Adrenal gland (tissue), 9 donors: ENCODE measurements at regions not wholly inside any gene's neighbourhood (a gene's known extent, or its start where the extent isn't known, plus 50 kb on each side); places are given as distances from the start of the nearest gene placed in this dataset.

Source experiments
- DNase-seq, 7 donors: peaks; one replicate each; pipeline ENCODE4 v3.0.0-alpha.2; 2019 to 2020
- H3K27ac ChIP-seq, 5 donors: fragments of 200-600 bp; sonication (generic) in 4 of 5; 1 replicate in 3 of 5; 2 replicates in 2 of 5; pipeline versions ENCODE4 v1.5.1 to v1.8.0; 2016 to 2020; ENCODE audit warnings: mild to moderate bottlenecking in 1 of 5
- H3K27me3 ChIP-seq: fragments of 200-600 bp; 2 replicates; pipeline ENCODE4 v1.8.0; 2021
- H3K36me3 ChIP-seq, 2 donors: fragments of 200-600 bp; replicated peaks in 1 of 2; 1 replicate in 1 of 2; 2 replicates in 1 of 2; pipeline versions ENCODE4 v1.5.1 to v1.8.0; 2018 to 2022
- H3K4me1 ChIP-seq, 2 donors: fragments of 200-600 bp; replicated peaks in 1 of 2; 1 replicate in 1 of 2; 2 replicates in 1 of 2; pipeline versions ENCODE4 v1.5.1 to v1.8.0; 2018 to 2021
- H3K4me3 ChIP-seq, 4 donors: fragments of 200-600 bp; sonication (generic) in 3 of 4; one replicate each; pipeline ENCODE4 v1.5.1; 2016 to 2018
- H3K9me3 ChIP-seq, 3 donors: fragments of 200-600 bp; sonication (generic) in 1 of 3; replicated peaks in 1 of 3; 1 replicate in 2 of 3; 2 replicates in 1 of 3; pipeline versions ENCODE4 v1.5.1 to v1.8.0; 2016 to 2021
- CTCF ChIP-seq, 6 experiments: fragments of 450-650 bp in 4 of 6; fragments of 200-600 bp in 2 of 6; sonication (generic) in 1 of 6; IDR thresholded peaks; 1 replicate in 5 of 6; 2 replicates in 1 of 6; pipeline versions ENCODE4 v1.5.1 to v1.8.0; 2016 to 2021; ENCODE audit warnings: antibody characterized with exemption in 6 of 6, mild to moderate bottlenecking in 2 of 6, moderate library complexity in 1 of 6
- POLR2A ChIP-seq, 2 donors: fragments of 450-650 bp; IDR thresholded peaks; one replicate each; pipeline ENCODE4 v1.6.1; 2017; ENCODE audit warnings: antibody characterized with exemption in 2 of 2, mild to moderate bottlenecking in 2 of 2, moderate library complexity in 1 of 2
- WGBS, 4 donors: extraction: QIAGEN DNeasy Blood & Tissue Kit in 2 of 4; methylation state at CpG; one replicate each; pipeline versions ENCODE4 v1.1.5 to v1.1.7; 2013 to 2017; 5-methylcytosine and 5-hydroxymethylcytosine counted together
- intact Hi-C, 2 donors: fragments of 100-400 bp; cut with DNase I; formaldehyde crosslinking; loops; one replicate each; pipeline versions ENCODE4 v1.14.1 to v1.15.0; 2022 to 2023
- donor health status: healthy with polysubstance abuse.
- donor health status: Bipolar disorder and iron deficiency.
- donor health status: DM: yes; HTN: yes; CAD: no.
- donor health status: DM: no; HTN: no; CAD: no.
- donor health status: DM: no; HTN: no; CAD: no.

GRCh38 chr2:83160571-83160970 is 1298.5 kb downstream of the SUCLG1 start:
- H3K9me3 ChIP-seq: no peaks in the 10 kb centered on the region
- intact Hi-C loops: no loop called here
- H3K36me3 ChIP-seq: no peaks in the 10 kb centered on the region
- DNase-seq: no peak
- no peak overlapping the region for H3K27ac ChIP-seq
- no peaks in the 10 kb centered on the region for H3K4me1 ChIP-seq
- TF ChIP-seq POLR2A (IDR thresholded peaks at IDR 0.05) (no peak), CTCF (IDR thresholded peaks at IDR 0.05) (no peak)
- H3K4me3 ChIP-seq: no peak overlapping the region
- 78 to 90% (median 87%) methylated on average over 3 of the region's 3 CpGs for WGBS, 4 donors
- no peaks in the 10 kb centered on the region for H3K27me3 ChIP-seq

GRCh38 chr2:83155826-83156225 is 1303.3 kb downstream of the SUCLG1 start:
- TF ChIP-seq CTCF (IDR thresholded peaks at IDR 0.05): no peak
- no peak for TF ChIP-seq POLR2A (IDR thresholded peaks at IDR 0.05)
- H3K4me1 ChIP-seq: no peaks in the 10 kb centered on the region
- H3K27ac ChIP-seq: no peak overlapping the region
- H3K4me3 ChIP-seq: no peak overlapping the region
- H3K9me3 ChIP-seq: no peaks in the 10 kb centered on the region
- no peaks in the 10 kb centered on the region for H3K27me3 ChIP-seq
- WGBS, 4 donors: 77 to 87% (median 84%) methylated on average over 8 of the region's 8 CpGs
- intact Hi-C loops: no loop called here
- H3K36me3 ChIP-seq: no peaks in the 10 kb centered on the region
- DNase-seq: no peak

- Histone ChIP-seq H3K4me1 (no peaks in the 10 kb centered on the region), H3K36me3 (no peaks in the 10 kb centered on the region), H3K4me3 (no peak overlapping the region), H3K27ac (no peak overlapping the region), H3K9me3 (no peaks in the 10 kb centered on the region), H3K27me3 (no peaks in the 10 kb centered on the region)
- 76 to 94% (median 87%) methylated on average over 1 of the region's 1 CpG for WGBS, 4 donors
- TF ChIP-seq POLR2A (IDR thresholded peaks at IDR 0.05) (no peak), CTCF (IDR thresholded peaks at IDR 0.05) (no peak)
- no peak for DNase-seq
- intact Hi-C loops: no loop called here
Measured at GRCh38 chr2:83143946-83144345, 1315.1 kb downstream of the SUCLG1 start.

GRCh38 chr2:83142934-83143333 is 1316.1 kb downstream of the SUCLG1 start:
- intact Hi-C loops: no loop called here
- DNase-seq: no peak
- no peaks in the 10 kb centered on the region for H3K4me1 ChIP-seq
- no peak overlapping the region for H3K27ac ChIP-seq
- H3K9me3 ChIP-seq: no peaks in the 10 kb centered on the region
- no peak for TF ChIP-seq POLR2A (IDR thresholded peaks at IDR 0.05)
- no peak for TF ChIP-seq CTCF (IDR thresholded peaks at IDR 0.05)
- H3K27me3 ChIP-seq: no peaks in the 10 kb centered on the region
- no peak overlapping the region for H3K4me3 ChIP-seq
- no peaks in the 10 kb centered on the region for H3K36me3 ChIP-seq
